ENCODE measurements at regions not wholly inside any gene's neighbourhood (a gene's known extent, or its start where the extent isn't known, plus 50 kb on each side); places are given as distances from the start of the nearest gene placed in this dataset.
A peak's percentile ranks its signal among the peaks of the same experiment; 100 is the strongest.

- CTCF ChIA-PET, result no interaction called here
- Histone ChIP-seq H3K9me3 (ENCODE audit: low read length) (no peaks in the 10 kb centered on the region), H4K20me1 (ENCODE audit: low read length) (no peaks in the 10 kb centered on the region), H3K9me2 (replicated peaks; ENCODE audit: low read length) (no peaks in the 10 kb centered on the region), H3K27me3 (ENCODE audit: low read length) (no peaks in the 10 kb centered on the region; the same call in 1 of the 2 replicates), H3K4me2 (ENCODE audit: low read length) (peak overlapping the region; percentile 24; the same call in 1 of the 2 replicates), H3K4me1 (ENCODE audit: insufficient read depth, low read length) (no peaks in the 10 kb centered on the region), H3F3A (ENCODE audit: low read length, unreplicated experiment) (no peaks in the 10 kb centered on the region), H3K36me3 (ENCODE audit: low read depth, low read length) (no peaks in the 10 kb centered on the region), H3K9ac (ENCODE audit: low read length) (no peak overlapping the region), H3K4me3 (ENCODE audit: low read length) (no peak overlapping the region), H2AFZ (ENCODE audit: low read length) (no peak overlapping the region), H3K79me2 (ENCODE audit: low read length) (no peaks in the 10 kb centered on the region), H3K27ac (ENCODE audit: low read length) (no peak overlapping the region)
- POLR2A ChIA-PET (ENCODE audit: unreplicated experiment), result no interaction called here
- ATAC-seq, result no peak
- no peak for DNase-seq
- TF ChIP-seq CTCF (conservative IDR thresholded peaks at IDR 0.05; ENCODE audit: low read depth, low read length) (no peak), EZH2 (IDR thresholded peaks at IDR 0.05; ENCODE audit: low read length, unreplicated experiment) (no peak), EZH2phosphoT487 (IDR thresholded peaks at IDR 0.05; ENCODE audit: borderline replicate concordance, low read length) (no peak)
- no TSS peak for BruUV-seq (replicated peaks)
- intact Hi-C loops (cut with micrococcal nuclease), result no loop called here
Measured at GRCh38 chr2:6080932-6081753, 389.0 kb downstream of the SOX11 start.

GRCh38 chr2:6081955-6082624 lies 389.9 kb downstream of the SOX11 start:
- DNase-seq, result no peak
- intact Hi-C loops (cut with micrococcal nuclease), result no loop called here
- Histone ChIP-seq H3K79me2 (ENCODE audit: low read length) (no peaks in the 10 kb centered on the region), H3K4me2 (ENCODE audit: low read length) (no peak overlapping the region), H3K27ac (ENCODE audit: low read length) (no peak overlapping the region), H4K20me1 (ENCODE audit: low read length) (no peaks in the 10 kb centered on the region), H3F3A (ENCODE audit: low read length, unreplicated experiment) (no peaks in the 10 kb centered on the region), H3K36me3 (ENCODE audit: low read depth, low read length) (no peaks in the 10 kb centered on the region), H3K9me3 (ENCODE audit: low read length) (no peaks in the 10 kb centered on the region), H3K4me3 (ENCODE audit: low read length) (no peak overlapping the region), H3K4me1 (ENCODE audit: insufficient read depth, low read length) (no peaks in the 10 kb centered on the region), H2AFZ (ENCODE audit: low read length) (no peak overlapping the region), H3K9me2 (replicated peaks; ENCODE audit: low read length) (no peaks in the 10 kb centered on the region), H3K27me3 (ENCODE audit: low read length) (no peaks in the 10 kb centered on the region; the same call in 1 of the 2 replicates), H3K9ac (ENCODE audit: low read length) (no peak overlapping the region)
- ChIA-PET POLR2A (ENCODE audit: unreplicated experiment) (no interaction called here), CTCF (no interaction called here)
- BruUV-seq (replicated peaks), result no TSS peak
- ATAC-seq, result no peak
- no peak for TF ChIP-seq EZH2 (IDR thresholded peaks at IDR 0.05; ENCODE audit: low read length, unreplicated experiment)
- no peak for TF ChIP-seq CTCF (conservative IDR thresholded peaks at IDR 0.05; ENCODE audit: low read depth, low read length)
- TF ChIP-seq EZH2phosphoT487 (IDR thresholded peaks at IDR 0.05; ENCODE audit: borderline replicate concordance, low read length), result no peak

- Histone ChIP-seq H3K4me3 (ENCODE audit: low read length) (no peak overlapping the region), H3K9ac (ENCODE audit: low read length) (no peak overlapping the region), H3K27ac (ENCODE audit: low read length) (no peak overlapping the region)
Measured at GRCh38 chr2:6082625-6083018, 390.4 kb downstream of the SOX11 start.

More at GRCh38 chr2:6082625-6083018, 390.4 kb downstream of the SOX11 start:
- H3K9me2 ChIP-seq (replicated peaks; ENCODE audit: low read length), result no peaks in the 10 kb centered on the region
- no peaks in the 10 kb centered on the region for H3K9me3 ChIP-seq (ENCODE audit: low read length)
- DNase-seq, result no peak
- ChIA-PET CTCF (no interaction called here), POLR2A (ENCODE audit: unreplicated experiment) (no interaction called here)
- no peaks in the 10 kb centered on the region for H4K20me1 ChIP-seq (ENCODE audit: low read length)
- no peak overlapping the region for H2AFZ ChIP-seq (ENCODE audit: low read length)
- no peaks in the 10 kb centered on the region; the same call in 1 of the 2 replicates for H3K27me3 ChIP-seq (ENCODE audit: low read length)
- no TSS peak for BruUV-seq (replicated peaks)
- no peaks in the 10 kb centered on the region for H3K36me3 ChIP-seq (ENCODE audit: low read depth, low read length)
- no peaks in the 10 kb centered on the region for H3K79me2 ChIP-seq (ENCODE audit: low read length)
- H3F3A ChIP-seq (ENCODE audit: low read length, unreplicated experiment), result no peaks in the 10 kb centered on the region
- ATAC-seq, result no peak
- H3K4me1 ChIP-seq (ENCODE audit: insufficient read depth, low read length), result no peaks in the 10 kb centered on the region
- no peak overlapping the region for H3K4me2 ChIP-seq (ENCODE audit: low read length)
- intact Hi-C loops (cut with micrococcal nuclease), result no loop called here
- TF ChIP-seq CTCF (conservative IDR thresholded peaks at IDR 0.05; ENCODE audit: low read depth, low read length) (no peak), EZH2 (IDR thresholded peaks at IDR 0.05; ENCODE audit: low read length, unreplicated experiment) (no peak)
